ENCODE measurements at regions not wholly inside any gene's neighbourhood (a gene's known extent, or its start where the extent isn't known, plus 50 kb on each side); places are given as distances from the start of the nearest gene placed in this dataset.

GRCh38 chr1:230577537-230577936, 64.7 kb upstream of the COG2 start:
- TF ChIP-seq RAD21 (conservative IDR thresholded peaks at IDR 0.05) (no peak), CTCF (IDR thresholded peaks at IDR 0.05; ENCODE audit: poor library complexity, severe bottlenecking) (no peak), SMC3 (conservative IDR thresholded peaks at IDR 0.05; ENCODE audit: poor library complexity) (no peak), POLR2AphosphoS5 (IDR thresholded peaks at IDR 0.05) (no peak), REST (IDR thresholded peaks at IDR 0.05; ENCODE audit: borderline replicate concordance) (no peak), EP300 (conservative IDR thresholded peaks at IDR 0.05; ENCODE audit: poor library complexity, severe bottlenecking) (no peak), TAF1 (IDR thresholded peaks at IDR 0.05; ENCODE audit: low read depth) (no peak), EZH2 (IDR thresholded peaks at IDR 0.05; ENCODE audit: borderline replicate concordance, insufficient read depth, low read length, poor library complexity, severe bottlenecking) (no peak), MXI1 (conservative IDR thresholded peaks at IDR 0.05; ENCODE audit: poor library complexity, severe bottlenecking) (no peak)
- no peaks in the 10 kb centered on the region for H3F3A ChIP-seq (ENCODE audit: insufficient read depth, low read length, poor library complexity, severe bottlenecking)
- no peak overlapping the region for H2AFZ ChIP-seq (ENCODE audit: low read depth, low read length)
- no peak overlapping the region for H3K27ac ChIP-seq (ENCODE audit: low read length)
- H3K27me3 ChIP-seq (ENCODE audit: insufficient read depth, low read depth, low read length), result no peaks in the 10 kb centered on the region
- no peaks in the 10 kb centered on the region for H3K79me2 ChIP-seq (replicated peaks; ENCODE audit: insufficient read depth, low read length)
- H3K9ac ChIP-seq (ENCODE audit: low read length), result no peak overlapping the region
- no peaks in the 10 kb centered on the region for H3K9me2 ChIP-seq (ENCODE audit: insufficient read depth, low read length)
- no peaks in the 10 kb centered on the region for H3K9me3 ChIP-seq (ENCODE audit: low read length)
- no peak overlapping the region for H3K4me3 ChIP-seq (ENCODE audit: low read length)
- H3K36me3 ChIP-seq (ENCODE audit: insufficient read depth, low read length), result no peaks in the 10 kb centered on the region
- H3K4me2 ChIP-seq (ENCODE audit: low read length), result no peak overlapping the region
- H4K20me1 ChIP-seq (ENCODE audit: insufficient read depth), result no peaks in the 10 kb centered on the region

- Histone ChIP-seq H3K9me3 (ENCODE audit: low read length) (no peaks in the 10 kb centered on the region), H4K20me1 (ENCODE audit: insufficient read depth) (no peaks in the 10 kb centered on the region)
- TF ChIP-seq EZH2 (IDR thresholded peaks at IDR 0.05; ENCODE audit: borderline replicate concordance, insufficient read depth, low read length, poor library complexity, severe bottlenecking) (no peak), CTCF (IDR thresholded peaks at IDR 0.05; ENCODE audit: poor library complexity, severe bottlenecking) (no peak), RAD21 (conservative IDR thresholded peaks at IDR 0.05) (no peak), MXI1 (conservative IDR thresholded peaks at IDR 0.05; ENCODE audit: poor library complexity, severe bottlenecking) (no peak), TAF1 (IDR thresholded peaks at IDR 0.05; ENCODE audit: low read depth) (no peak), SMC3 (conservative IDR thresholded peaks at IDR 0.05; ENCODE audit: poor library complexity) (no peak)
These were observed 66.3 kb upstream of the COG2 start for GRCh38 chr1:230575886-230576500.

More at GRCh38 chr1:230575886-230576500, 66.3 kb upstream of the COG2 start:
- Histone ChIP-seq H3K36me3 (ENCODE audit: insufficient read depth, low read length) (no peaks in the 10 kb centered on the region), H3K9ac (ENCODE audit: low read length) (no peak overlapping the region), H3K27me3 (ENCODE audit: insufficient read depth, low read depth, low read length) (no peaks in the 10 kb centered on the region), H3K9me2 (ENCODE audit: insufficient read depth, low read length) (no peaks in the 10 kb centered on the region), H3K27ac (ENCODE audit: low read length) (no peak overlapping the region), H3K4me3 (ENCODE audit: low read length) (no peak overlapping the region), H2AFZ (ENCODE audit: low read depth, low read length) (no peak overlapping the region), H3K4me2 (ENCODE audit: low read length) (no peak overlapping the region), H3K79me2 (replicated peaks; ENCODE audit: insufficient read depth, low read length) (no peaks in the 10 kb centered on the region), H3F3A (ENCODE audit: insufficient read depth, low read length, poor library complexity, severe bottlenecking) (no peaks in the 10 kb centered on the region)
